ENCODE measurements at regions not wholly inside any gene's neighbourhood (a gene's known extent, or its start where the extent isn't known, plus 50 kb on each side); places are given as distances from the start of the nearest gene placed in this dataset.

DNA sequence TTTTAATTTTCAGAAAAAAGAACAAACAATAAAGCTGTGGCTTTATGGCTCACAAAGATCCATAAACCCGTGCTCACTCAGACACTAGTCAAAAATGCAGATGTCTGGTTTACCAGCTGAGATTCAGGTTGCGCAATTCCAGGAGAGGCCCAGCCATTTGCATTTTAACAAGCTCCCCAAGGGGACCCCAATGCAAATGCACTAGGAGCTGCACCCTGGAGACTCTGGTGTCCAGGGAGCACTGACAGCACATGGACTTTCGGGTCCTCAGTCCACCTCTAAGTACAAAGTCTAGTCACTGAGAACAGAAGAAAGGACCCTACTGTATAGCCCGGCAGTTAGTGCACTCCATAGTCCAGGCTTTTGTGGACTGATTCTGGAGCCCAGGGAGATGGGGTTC is 326.3 kb downstream of the MAF start:
- Mint-ChIP-seq H3K27ac (no peak overlapping the region), H3K4me3 (no peak overlapping the region), H3K27me3 (peaks cover 18% of the 10 kb centered on the region), H3K4me1 (peaks cover 7 to 18% (median 13%) of the 10 kb centered on the region in 3 donors), H3K9me3 (no peaks in the 10 kb centered on the region), H3K36me3 (peaks cover 2% of the 10 kb centered on the region)

DNA sequence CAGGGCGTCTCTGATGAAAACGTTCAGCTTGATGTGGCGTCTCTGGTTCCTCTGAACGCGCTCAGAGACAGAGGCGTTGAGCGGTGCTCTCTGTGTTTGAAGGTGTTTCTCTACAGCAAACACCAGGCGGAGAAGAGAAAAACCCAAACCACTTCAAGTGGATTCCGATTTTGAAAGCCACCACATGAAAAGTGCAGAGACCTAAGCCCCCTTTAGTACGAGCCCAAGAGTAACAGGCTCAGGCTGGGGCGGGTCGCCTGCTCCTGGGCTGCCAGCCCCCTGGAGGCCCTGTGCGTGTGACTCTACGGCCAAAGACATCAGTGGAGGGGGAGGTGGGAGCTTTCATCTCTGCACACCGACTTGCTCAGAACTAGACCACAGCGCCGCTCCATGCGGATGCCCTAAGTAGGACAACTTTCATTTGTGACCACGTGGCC is 328.4 kb downstream of the MAF start:
- Mint-ChIP-seq H3K27ac (no peak overlapping the region), H3K4me3 (peak overlapping the region in 1 of 4 donors; percentile 74), H3K27me3 (peaks cover 33% of the 10 kb centered on the region), H3K4me1 (peaks cover 16 to 26% (median 18%) of the 10 kb centered on the region in 3 donors), H3K9me3 (peaks cover 0 to 2% (median 0%) of the 10 kb centered on the region in 3 donors), H3K36me3 (peaks cover 2% of the 10 kb centered on the region)

DNA sequence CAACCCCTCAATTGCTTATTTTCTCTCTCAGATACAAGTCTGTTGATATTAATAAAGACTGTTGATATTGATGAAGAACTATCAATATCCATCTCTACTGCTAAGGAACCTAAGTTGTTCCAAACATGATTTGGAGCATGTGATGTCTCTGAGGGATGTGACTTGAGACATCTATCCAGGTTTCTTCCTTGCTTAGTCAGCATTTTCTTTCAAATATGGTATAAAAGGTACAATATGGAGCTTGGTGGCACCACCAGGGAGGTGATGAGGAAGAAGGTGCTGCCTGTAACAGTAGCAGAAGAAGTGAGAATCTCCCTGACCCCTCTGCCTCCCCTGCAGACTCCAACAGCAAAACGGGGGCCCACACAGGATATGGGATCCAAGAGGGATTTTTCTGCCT is 329.0 kb downstream of the MAF start:
- H3K4me1 Mint-ChIP-seq, result peaks cover 16 to 26% (median 18%) of the 10 kb centered on the region in 3 donors
- H3K27me3 Mint-ChIP-seq, result peaks cover 38% of the 10 kb centered on the region
- H3K36me3 Mint-ChIP-seq, result peaks cover 2% of the 10 kb centered on the region
- peaks cover 0 to 2% (median 1%) of the 10 kb centered on the region in 3 donors for H3K9me3 Mint-ChIP-seq
- H3K27ac Mint-ChIP-seq, result no peak overlapping the region
- H3K4me3 Mint-ChIP-seq, result no peak overlapping the region

DNA sequence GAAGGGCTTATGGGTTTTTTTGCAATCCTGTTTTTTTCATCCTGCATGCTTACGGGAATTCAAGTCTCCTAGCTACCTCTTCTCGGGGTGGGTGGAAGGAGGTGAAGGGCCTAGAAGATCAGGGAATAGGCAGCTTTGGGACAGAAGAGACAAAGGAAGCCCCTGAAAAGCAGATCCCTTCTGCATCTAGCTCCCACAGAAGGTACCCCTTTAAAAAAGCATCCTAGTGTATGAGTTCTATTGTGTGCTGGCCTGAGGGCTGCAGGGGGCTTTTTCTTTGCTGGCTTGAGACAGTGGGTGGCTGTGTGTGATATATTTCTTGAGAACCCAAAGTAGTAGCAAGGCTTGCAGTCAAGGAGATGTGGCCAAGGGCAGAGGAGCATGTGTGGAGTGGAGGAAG is 330.5 kb downstream of the MAF start:
- H3K36me3 Mint-ChIP-seq, result peaks cover 2% of the 10 kb centered on the region
- H3K9me3 Mint-ChIP-seq, result peaks cover 0 to 2% (median 2%) of the 10 kb centered on the region in 3 donors
- peak overlapping the region in 3 of 4 donors; percentile 15 to 88 (median 39) for H3K4me3 Mint-ChIP-seq
- peak overlapping the region in 1 of 3 donors; percentile 86 for H3K27ac Mint-ChIP-seq
- H3K27me3 Mint-ChIP-seq, result peaks cover 40% of the 10 kb centered on the region
- peaks cover 16 to 26% (median 18%) of the 10 kb centered on the region in 3 donors for H3K4me1 Mint-ChIP-seq

DNA sequence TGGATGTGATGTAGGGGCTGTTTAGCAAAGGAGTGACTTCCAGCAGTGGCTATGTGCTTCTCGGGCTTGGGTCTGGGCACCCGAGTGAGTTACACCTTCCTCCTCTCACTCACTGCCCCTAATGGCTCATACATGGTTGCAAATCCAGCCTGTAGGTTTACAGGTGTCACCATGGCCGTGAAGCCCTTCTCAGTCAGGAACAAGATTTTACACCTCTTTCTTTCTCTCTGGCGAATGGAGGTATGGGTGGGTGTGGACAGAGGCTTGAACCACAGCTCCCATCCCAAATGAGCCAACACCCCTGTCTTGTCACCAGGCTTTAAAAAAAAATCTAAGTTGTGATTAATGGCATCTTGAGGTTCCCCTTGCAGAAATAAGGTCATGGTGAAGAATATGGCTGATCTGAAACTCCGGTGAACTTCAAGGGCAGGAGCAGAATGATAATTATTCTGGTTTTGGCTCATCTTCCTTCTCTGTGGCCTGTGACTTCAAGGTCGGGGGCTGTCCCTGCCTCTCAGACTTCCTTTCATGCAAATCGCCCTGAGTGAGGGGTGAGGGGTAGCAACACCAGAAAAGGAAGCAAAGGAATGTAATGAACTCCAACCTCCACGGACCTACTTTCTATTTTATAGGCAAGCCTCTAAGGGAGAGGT is 331.2 kb downstream of the MAF start:
- Mint-ChIP-seq H3K27ac (peak overlapping the region in 1 of 3 donors; percentile 86), H3K36me3 (peaks cover 2% of the 10 kb centered on the region), H3K9me3 (peaks cover 0 to 2% (median 2%) of the 10 kb centered on the region in 3 donors), H3K4me1 (peaks cover 16 to 26% (median 18%) of the 10 kb centered on the region in 3 donors), H3K27me3 (peaks cover 40% of the 10 kb centered on the region), H3K4me3 (peak overlapping the region in 3 of 4 donors; percentile 50 to 88 (median 61))

DNA sequence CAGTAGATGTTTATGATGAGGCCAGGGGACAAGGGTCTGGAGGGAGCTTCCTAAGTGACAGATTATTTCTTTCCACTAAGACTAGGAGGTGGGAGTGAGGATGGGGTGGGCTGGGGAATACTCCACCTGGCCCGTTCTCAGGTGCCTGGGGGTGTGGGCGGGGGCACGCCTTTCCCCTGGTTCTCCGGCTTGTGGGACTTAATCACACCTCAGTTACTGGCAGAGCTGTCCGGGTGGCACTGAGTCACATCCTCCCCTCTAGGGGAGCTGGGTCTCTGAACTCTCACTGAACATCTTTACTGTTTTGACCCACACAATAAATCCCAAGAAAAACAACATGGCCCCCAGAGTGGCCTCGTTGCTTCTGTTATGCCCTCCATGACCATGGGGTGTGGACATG is 332.8 kb downstream of the MAF start:
- Mint-ChIP-seq H3K4me1 (peaks cover 13 to 25% (median 16%) of the 10 kb centered on the region in 3 donors), H3K27me3 (peaks cover 51% of the 10 kb centered on the region), H3K9me3 (peaks cover 0 to 2% (median 2%) of the 10 kb centered on the region in 3 donors), H3K36me3 (peaks cover 2% of the 10 kb centered on the region), H3K4me3 (peak overlapping the region in 1 of 4 donors; percentile 66), H3K27ac (no peak overlapping the region)

DNA sequence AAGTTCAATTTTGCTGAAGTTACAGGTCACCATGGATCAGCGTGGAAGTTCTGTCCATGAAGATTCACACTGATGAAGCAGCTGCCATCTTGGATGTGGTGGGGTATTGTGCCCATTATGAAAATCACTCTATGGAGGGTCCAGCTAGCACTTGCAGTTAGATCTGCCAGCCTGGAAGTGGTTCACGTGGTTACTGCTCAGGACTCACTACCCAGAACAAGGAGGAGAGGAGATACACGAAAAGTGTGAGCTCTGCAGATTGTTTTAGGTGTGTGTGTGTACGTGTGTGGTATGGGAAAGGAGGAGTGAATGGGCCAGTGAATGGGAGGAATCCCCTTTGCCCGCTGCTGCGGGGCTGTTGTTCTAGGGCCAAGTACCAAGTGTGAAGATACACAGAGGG is 333.4 kb downstream of the MAF start:
- H3K27ac Mint-ChIP-seq, result no peak overlapping the region
- H3K9me3 Mint-ChIP-seq, result peaks cover 0 to 2% (median 2%) of the 10 kb centered on the region in 3 donors
- H3K36me3 Mint-ChIP-seq, result peaks cover 2% of the 10 kb centered on the region
- peak overlapping the region in 1 of 4 donors; percentile 66 for H3K4me3 Mint-ChIP-seq
- peaks cover 48% of the 10 kb centered on the region for H3K27me3 Mint-ChIP-seq
- H3K4me1 Mint-ChIP-seq, result peaks cover 9 to 21% (median 16%) of the 10 kb centered on the region in 3 donors

DNA sequence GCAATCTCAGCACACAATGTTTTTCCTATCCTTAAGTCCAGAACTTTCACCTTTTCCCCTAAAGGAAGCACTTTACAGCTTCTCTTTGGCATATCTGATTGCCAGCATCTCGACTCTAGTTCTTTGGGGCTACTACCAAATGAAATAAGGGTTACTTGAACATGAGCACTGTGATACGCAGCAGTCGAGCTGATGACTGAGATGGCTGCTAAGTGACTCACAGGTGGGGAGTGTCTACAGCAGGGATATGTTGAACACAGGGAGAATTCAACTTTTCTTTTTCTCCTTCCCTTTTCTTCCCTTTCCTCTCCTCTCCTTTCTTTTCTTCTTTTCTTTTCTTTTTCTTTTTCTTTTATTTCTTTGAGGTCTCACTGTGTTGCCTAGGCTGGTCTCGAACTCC is 334.8 kb downstream of the MAF start:
- Mint-ChIP-seq H3K4me3 (no peak overlapping the region), H3K27me3 (peaks cover 46% of the 10 kb centered on the region), H3K4me1 (peaks cover 9 to 20% (median 16%) of the 10 kb centered on the region in 3 donors), H3K9me3 (peaks cover 0 to 2% (median 2%) of the 10 kb centered on the region in 3 donors), H3K36me3 (peaks cover 2% of the 10 kb centered on the region), H3K27ac (no peak overlapping the region)

DNA sequence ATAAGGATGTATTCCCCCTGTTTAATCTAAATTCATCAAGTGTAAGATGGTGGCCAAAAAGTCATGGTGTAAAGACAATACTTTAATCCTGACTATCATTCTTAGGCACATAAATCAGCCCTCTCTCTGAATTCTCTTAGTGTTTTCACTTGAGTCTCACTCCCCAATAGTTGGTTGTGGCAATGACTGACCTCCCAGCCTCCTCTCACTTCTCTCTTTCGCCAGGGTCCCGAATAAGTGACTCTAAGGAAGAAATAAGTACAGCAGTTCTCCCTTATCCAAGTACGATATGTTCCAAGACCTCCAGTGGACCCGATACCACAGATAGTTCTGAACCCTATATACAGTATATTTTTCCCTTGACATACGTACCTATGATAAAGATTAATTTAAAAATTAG is 335.3 kb downstream of the MAF start:
- peaks cover 43% of the 10 kb centered on the region for H3K27me3 Mint-ChIP-seq
- H3K4me3 Mint-ChIP-seq, result no peak overlapping the region
- peaks cover 9 to 17% (median 16%) of the 10 kb centered on the region in 3 donors for H3K4me1 Mint-ChIP-seq
- H3K27ac Mint-ChIP-seq, result no peak overlapping the region
- H3K9me3 Mint-ChIP-seq, result peaks cover 0 to 2% (median 2%) of the 10 kb centered on the region in 3 donors
- H3K36me3 Mint-ChIP-seq, result peaks cover 1% of the 10 kb centered on the region

DNA sequence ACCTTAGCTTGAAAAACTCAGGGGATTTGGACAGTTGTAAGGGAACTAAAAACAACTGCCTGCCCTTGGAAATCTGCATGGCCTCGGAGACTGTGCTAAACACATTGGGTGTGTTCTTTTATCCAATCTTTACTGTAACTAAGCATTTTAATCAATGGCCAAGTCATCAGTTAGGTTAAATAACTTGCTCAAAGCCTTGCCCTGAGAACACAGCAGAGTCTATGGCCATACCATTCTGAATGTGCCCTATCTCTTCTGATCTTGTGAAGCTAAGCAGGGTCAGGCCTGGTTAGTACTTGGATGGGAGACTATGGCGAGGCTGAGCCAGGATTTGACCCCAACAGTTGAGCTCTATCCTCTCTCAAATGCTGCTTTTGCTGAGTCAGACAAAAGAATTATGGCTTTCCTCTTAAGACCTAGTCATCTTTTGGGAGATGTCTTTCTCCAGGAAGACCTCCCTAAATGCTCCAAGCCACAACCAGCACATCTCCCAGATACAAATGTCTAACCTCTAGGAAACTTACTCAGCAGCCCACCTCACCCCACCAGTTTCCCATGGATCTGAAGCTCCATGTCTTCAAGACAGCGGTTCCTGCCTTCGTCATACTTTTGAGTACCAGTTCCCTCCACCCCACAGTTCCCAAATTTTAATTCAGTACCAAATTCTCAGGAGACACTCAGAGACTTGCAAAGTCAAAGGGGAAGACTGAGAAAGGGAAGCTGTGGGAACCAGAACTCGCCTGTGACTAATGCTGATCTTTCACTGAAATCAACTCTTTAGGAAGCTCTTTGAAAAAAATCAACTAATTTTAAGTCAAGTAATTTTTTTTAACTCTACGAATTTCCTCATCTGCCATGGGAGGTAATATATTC is 336.1 kb downstream of the MAF start:
- H3K4me3 Mint-ChIP-seq, result no peak overlapping the region
- peaks cover 7 to 13% (median 11%) of the 10 kb centered on the region in 3 donors for H3K4me1 Mint-ChIP-seq
- H3K27me3 Mint-ChIP-seq, result peaks cover 40% of the 10 kb centered on the region
- H3K27ac Mint-ChIP-seq, result no peak overlapping the region
- no peaks in the 10 kb centered on the region for H3K36me3 Mint-ChIP-seq
- peaks cover 0 to 2% (median 2%) of the 10 kb centered on the region in 3 donors for H3K9me3 Mint-ChIP-seq

DNA sequence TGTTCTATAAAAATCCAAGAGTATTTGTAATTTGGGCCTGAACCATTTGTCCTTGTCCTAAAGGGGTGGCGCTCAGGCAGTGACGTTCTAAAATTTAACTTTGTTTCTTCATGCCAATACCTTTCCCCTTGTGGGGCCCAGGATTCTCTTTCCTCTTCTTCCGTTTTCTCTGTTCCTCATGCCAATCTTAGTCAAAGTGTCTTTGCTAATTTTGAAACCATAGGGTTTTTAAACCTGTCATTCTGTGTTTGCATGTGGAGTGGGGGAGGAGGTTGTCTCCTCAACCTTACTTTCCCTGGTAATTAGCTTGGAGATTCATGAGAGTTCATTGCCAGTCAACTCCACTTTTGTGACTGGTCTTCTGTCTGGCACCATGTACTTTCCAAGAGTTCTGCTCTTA is 337.1 kb downstream of the MAF start:
- H3K9me3 Mint-ChIP-seq, result peaks cover 0 to 2% (median 0%) of the 10 kb centered on the region in 3 donors
- H3K4me1 Mint-ChIP-seq, result peaks cover 0 to 5% (median 1%) of the 10 kb centered on the region in 3 donors
- H3K36me3 Mint-ChIP-seq, result peaks cover 1% of the 10 kb centered on the region
- no peak overlapping the region for H3K4me3 Mint-ChIP-seq
- H3K27me3 Mint-ChIP-seq, result peaks cover 39% of the 10 kb centered on the region
- no peak overlapping the region for H3K27ac Mint-ChIP-seq

Data from IgD-negative memory B cell (primary cell).